Sigmoid colon (tissue), 4 donors: ENCODE measurements at regions not wholly inside any gene's neighbourhood (a gene's known extent, or its start where the extent isn't known, plus 50 kb on each side); places are given as distances from the start of the nearest gene placed in this dataset.

ENCODE experiments used
- POLR2A ChIP-seq, 2 donors: fragments of 450-650 bp; IDR thresholded peaks; one replicate each; pipeline ENCODE4 v1.6.1; 2016; ENCODE audit warnings: antibody characterized with exemption in 2 of 2, mild to moderate bottlenecking in 2 of 2, moderate library complexity in 2 of 2
- POLR2AphosphoS5 ChIP-seq, 4 donors: sonication (generic); formaldehyde crosslinking; IDR thresholded peaks; one replicate each; pipeline ENCODE4 v1.6.1; 2017; ENCODE audit warnings: antibody characterized with exemption in 4 of 4
- TF ChIP-seq, protein P1 (sequence below), 4 experiments: fragments of 450-650 bp in 3 of 4; fragments of 200-600 bp in 1 of 4; IDR thresholded peaks; one replicate each; pipeline ENCODE4 v1.5.1; 2016 to 2019; ENCODE audit warnings: antibody characterized with exemption in 4 of 4, mild to moderate bottlenecking in 3 of 4, moderate library complexity in 2 of 4

DNA sequence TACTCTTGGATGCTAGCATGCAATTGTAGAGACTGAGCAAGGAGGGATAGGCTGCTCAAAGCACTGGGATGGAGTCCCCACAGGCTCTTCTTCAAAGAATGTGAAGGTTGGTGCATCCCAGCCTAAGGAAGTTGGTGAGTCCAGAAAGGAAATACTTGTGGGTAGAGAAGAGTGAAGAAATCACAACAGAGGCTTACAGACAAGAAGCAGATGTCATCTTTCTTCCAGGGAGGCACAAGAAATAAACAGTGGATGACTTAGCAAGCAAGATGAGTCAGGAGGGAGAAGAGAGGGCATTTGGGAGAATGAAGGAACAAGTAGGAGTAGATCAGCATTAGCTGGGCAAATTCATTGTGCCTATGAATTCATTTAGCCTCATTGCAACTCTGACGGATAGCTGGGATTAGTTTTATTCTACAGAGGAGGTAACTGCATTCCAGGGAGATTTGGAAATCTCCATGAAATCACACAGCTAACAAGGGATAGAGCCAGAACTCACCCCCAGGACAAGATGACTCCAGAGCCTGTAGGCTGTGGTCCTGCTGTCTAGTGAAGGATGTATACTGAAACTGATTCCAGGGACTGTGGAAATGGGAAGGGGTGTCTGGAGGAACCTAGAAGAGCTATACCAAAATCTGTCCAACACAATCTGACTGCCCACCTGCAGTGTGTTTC lies 125.8 kb upstream of the SPTLC3 start:
- TF ChIP-seq, protein P1, sequence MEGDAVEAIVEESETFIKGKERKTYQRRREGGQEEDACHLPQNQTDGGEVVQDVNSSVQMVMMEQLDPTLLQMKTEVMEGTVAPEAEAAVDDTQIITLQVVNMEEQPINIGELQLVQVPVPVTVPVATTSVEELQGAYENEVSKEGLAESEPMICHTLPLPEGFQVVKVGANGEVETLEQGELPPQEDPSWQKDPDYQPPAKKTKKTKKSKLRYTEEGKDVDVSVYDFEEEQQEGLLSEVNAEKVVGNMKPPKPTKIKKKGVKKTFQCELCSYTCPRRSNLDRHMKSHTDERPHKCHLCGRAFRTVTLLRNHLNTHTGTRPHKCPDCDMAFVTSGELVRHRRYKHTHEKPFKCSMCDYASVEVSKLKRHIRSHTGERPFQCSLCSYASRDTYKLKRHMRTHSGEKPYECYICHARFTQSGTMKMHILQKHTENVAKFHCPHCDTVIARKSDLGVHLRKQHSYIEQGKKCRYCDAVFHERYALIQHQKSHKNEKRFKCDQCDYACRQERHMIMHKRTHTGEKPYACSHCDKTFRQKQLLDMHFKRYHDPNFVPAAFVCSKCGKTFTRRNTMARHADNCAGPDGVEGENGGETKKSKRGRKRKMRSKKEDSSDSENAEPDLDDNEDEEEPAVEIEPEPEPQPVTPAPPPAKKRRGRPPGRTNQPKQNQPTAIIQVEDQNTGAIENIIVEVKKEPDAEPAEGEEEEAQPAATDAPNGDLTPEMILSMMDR (IDR thresholded peaks at IDR 0.05) = no peak
- TF ChIP-seq POLR2AphosphoS5 (IDR thresholded peaks at IDR 0.05) (no peak), POLR2A (IDR thresholded peaks at IDR 0.05) (no peak)
